HCT116 (cell line): ENCODE measurements at regions not wholly inside any gene's neighbourhood (a gene's known extent, or its start where the extent isn't known, plus 50 kb on each side); places are given as distances from the start of the nearest gene placed in this dataset.

ENCODE experiments used
- ATF3 ChIP-seq: IDR thresholded peaks from 2 replicates; pipeline ENCODE4 v1.6.1; 2012
- CTCF ChIP-seq, 3 experiments: fragments of 200-600 bp in 1 of 3; sonication (generic) in 1 of 3; IDR thresholded peaks in 2 of 3; conservative IDR thresholded peaks in 1 of 3; 2 replicates each; pipeline ENCODE4 v1.5.1; 2012 to 2017; ENCODE audit warnings: low read depth in 2 of 3, low read length in 2 of 3, antibody characterized with exemption in 1 of 3, borderline replicate concordance in 1 of 3, control low read depth in 1 of 3, mild to moderate bottlenecking in 1 of 3, mixed read lengths in 1 of 3, mixed run types in 1 of 3, moderate library complexity in 1 of 3; ENCODE audit not compliant: insufficient read depth in 1 of 3
- EZH2 ChIP-seq: fragments of 200-600 bp; sonication (generic); IDR thresholded peaks from 2 replicates; pipeline ENCODE4 v1.6.1; 2017; ENCODE audit warnings: antibody characterized with exemption, mixed run types
- EZH2phosphoT487 ChIP-seq: fragments of 200-600 bp; IDR thresholded peaks from 2 replicates; pipeline ENCODE4 v1.6.1; 2018; ENCODE audit warnings: antibody characterized with exemption, borderline replicate concordance
- JUND ChIP-seq: IDR thresholded peaks from 2 replicates; pipeline ENCODE4 v1.6.1; 2012
- POLR2A ChIP-seq: IDR thresholded peaks from 2 replicates; pipeline ENCODE4 v1.7.0; 2011; ENCODE audit warnings: borderline replicate concordance; ENCODE audit not compliant: insufficient read depth, insufficient read length; ENCODE audit errors: extremely low read depth
- SIN3A ChIP-seq: IDR thresholded peaks from 2 replicates; pipeline ENCODE4 v1.6.1; 2012; ENCODE audit warnings: low read depth
- TCF7L2 ChIP-seq: IDR thresholded peaks from 2 replicates; pipeline ENCODE4 v1.7.0; 2011; ENCODE audit warnings: borderline replicate concordance, inconsistent platforms; ENCODE audit not compliant: insufficient read depth, insufficient read length; ENCODE audit errors: extremely low read depth

GRCh38 chr13:40329781-40330485 is 336.5 kb downstream of the FOXO1 start:
- TF ChIP-seq POLR2A (no peak), SIN3A (no peak), CTCF (IDR thresholded peaks at IDR 0.05 in 2 of 3, conservative IDR thresholded peaks at IDR 0.05 in 1 of 3; ENCODE audit: borderline replicate concordance in 1 of 3, insufficient read depth in 1 of 3, low read depth in 2 of 3, low read length in 2 of 3) (no peak), TCF7L2 (no peak), ATF3 (no peak), EZH2phosphoT487 (no peak), JUND (no peak), EZH2 (no peak)
